HG03520 (cell line): ENCODE measurements at regions not wholly inside any gene's neighbourhood (a gene's known extent, or its start where the extent isn't known, plus 50 kb on each side); places are given as distances from the start of the nearest gene placed in this dataset.
"Not testable (repeated sequence)": the region's sequence is repeated elsewhere in the genome, so short reads cannot be mapped to it uniquely, and the experiment has no call there.

ENCODE experiments used
- ATAC-seq: cut with Tn5 transposase; IDR thresholded peaks from one replicate; pipeline ENCODE4 v1.9.1; 2021; ENCODE audit warnings: mild to moderate bottlenecking, moderate library complexity; ENCODE audit not compliant: unreplicated experiment

DNA sequence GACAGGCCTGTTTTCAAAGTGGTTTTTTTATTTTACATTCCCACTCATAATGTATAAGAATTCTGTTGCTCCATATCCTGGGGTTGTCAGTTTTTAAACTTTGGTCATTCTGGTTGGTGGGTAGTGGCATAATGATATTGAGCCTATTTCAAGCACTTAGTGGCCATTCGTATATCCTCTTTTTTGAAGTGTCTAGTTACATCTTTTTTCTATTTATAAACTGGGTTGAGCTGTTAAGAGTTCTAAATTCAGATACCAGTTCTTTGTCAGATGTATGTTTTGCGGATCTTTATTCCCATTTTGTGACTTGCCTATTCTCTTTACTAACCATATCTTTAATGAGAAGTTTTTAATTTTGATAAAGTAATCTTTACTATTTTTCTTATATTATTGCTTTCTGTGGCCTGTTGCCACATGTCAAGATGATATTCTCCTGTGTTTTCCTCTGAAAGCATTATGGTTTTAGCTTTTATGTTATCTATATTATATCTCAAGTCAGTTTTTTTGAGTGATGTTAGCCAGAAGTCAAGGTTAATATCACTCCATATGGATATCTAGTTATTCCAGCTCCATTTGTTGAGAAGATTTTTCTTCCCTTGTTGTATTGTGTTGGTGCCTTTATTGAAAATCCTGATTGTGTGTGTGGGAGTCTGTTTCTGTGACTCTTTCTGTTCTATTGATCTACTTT is 110.9 kb downstream of the FHIP1A start:
- no peak for ATAC-seq

DNA sequence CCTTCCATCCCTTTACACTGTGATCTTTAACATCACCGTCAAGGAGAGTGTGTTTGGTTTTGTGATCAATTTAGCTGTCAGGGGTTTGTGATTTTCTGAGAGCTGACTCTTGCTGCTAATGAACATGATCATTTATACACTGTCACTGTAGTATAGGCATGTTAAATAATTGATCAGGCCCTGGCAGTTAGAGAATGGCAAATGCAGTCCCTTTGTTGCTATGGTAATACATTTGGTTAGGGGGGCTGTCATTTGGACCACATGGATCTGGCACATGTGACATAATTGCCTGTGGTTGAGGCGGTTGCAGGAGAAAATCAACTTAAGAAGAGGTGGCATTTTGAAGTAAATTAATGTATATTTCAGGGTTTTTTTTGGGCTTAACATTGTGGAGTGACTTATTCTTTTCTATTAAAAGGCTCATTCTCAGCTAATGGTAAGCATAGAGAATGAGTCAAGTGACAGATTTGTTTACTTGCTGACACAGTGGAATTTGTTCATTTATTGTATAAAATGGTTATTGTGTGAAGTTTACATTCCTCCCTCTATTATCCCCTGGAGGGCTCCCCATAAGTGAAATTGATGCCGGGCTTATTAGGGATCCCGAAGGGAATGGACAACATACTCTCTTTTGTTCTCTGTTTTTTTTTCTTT is 114.0 kb downstream of the FHIP1A start:
- no peak for ATAC-seq

DNA sequence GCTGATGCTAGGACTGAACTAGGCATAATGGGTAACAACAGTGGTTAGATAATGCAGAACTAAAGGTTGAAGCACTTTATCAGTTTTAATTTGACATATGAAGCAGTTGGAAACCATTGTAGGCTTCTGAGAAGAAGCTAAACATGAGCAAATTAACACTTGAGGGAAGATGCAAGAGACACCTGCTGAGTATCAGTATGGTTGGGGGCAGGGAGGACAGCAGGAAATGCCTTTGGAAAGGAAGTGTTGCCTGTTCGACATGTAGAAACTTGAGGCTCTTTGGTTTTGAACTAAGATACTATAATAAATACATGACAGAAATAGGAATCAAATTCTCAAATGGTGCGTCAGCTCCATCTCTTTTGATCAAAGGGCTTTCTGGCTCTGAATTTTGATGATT is 115.6 kb downstream of the FHIP1A start:
- ATAC-seq = no peak

DNA sequence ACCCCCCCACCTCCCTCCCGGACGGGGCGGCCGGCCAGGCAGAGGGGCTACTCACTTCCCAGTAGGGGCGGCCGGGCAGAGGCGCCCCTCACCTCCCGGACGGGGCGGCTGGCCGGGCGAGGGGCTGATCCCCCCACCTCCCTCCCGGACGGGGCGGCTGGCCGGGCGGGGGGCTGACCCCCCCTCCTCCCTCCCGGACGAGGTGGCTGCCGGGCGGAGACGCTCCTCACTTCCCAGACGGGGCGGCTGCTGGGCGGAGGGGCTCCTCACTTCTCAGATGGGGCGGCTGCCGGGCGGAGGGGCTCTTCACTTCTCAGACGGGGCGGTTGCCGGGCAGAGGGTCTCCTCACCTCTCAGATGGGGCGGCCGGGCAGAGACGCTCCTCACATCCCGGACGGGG is 117.5 kb downstream of the FHIP1A start:
- not testable (repeated sequence) for ATAC-seq

DNA sequence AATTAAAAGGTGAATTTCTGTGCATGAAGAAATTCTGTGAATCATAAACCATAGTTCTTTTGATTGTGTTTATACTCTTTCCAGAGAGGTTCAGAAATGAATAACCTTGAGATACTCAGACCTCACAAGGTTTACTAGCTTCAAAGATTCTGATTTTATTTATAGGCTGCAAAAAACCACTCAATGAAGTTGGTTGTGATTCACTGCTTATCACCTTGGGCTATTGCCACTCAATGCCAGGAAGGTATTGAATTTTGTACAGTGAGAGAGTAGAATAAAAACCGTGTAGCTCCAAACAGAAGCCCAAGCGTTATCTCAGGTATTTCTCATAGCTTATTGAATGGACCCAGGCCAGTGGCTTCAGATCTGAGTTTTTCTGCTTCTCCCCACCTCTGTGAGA is 118.7 kb downstream of the FHIP1A start:
- no peak for ATAC-seq

DNA sequence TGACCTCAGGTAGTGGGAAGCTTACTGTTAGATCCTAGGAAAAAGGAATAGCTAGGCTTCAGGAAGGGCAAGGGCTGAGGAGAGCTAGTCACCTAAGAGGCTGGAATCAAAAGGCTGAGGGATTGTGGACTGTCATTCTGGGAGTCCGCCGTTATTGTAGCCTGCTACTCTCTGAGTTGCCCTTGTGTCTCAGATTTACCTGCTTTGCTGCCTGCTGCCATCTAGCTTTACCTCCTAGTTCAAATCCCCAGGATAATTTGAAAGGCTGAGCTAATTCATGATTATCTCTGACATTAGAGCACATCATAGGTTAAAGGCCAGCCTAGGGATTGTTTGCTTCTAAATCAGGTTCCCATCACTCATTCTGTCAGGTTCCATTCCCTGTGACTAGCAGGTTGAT is 120.2 kb downstream of the FHIP1A start:
- no peak for ATAC-seq

DNA sequence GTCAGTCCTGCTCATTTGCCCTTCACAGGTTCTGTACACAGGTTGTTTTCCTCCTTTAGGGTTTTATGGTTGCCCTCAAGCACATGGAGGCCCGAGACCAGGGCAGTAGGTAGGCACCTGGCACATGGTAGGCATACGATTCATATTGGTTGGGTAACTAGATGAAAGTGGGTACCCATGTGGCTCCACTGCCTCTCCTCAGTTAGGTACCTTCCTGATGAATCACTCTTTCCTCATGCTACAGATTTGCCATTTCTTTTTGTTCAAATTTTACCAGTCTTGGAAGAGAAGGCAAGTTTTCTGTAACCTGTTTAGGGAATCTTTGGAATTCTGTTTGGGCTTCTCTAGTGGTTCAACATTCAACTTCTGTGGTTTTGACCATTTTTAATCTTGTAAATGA is 121.3 kb downstream of the FHIP1A start:
- ATAC-seq = no peak

DNA sequence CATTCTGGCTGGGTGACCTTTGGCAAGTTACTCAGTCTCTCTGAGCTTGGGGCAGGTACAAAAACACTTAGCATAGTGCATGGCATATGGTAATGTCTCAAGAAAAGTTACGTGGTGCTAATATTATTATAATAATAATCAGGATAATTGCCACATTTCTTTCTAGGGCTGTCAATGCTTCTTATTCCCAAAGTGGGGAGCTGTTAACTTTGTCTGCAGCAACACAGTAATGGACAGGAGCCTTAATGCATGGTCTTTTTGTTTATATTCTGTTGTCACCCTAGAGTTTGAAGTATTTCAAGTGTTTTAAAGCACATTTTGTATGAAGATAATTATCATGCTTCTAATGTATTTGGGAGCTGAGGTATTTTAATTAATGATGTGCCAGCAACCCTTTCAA is 121.8 kb downstream of the FHIP1A start:
- no peak for ATAC-seq

DNA sequence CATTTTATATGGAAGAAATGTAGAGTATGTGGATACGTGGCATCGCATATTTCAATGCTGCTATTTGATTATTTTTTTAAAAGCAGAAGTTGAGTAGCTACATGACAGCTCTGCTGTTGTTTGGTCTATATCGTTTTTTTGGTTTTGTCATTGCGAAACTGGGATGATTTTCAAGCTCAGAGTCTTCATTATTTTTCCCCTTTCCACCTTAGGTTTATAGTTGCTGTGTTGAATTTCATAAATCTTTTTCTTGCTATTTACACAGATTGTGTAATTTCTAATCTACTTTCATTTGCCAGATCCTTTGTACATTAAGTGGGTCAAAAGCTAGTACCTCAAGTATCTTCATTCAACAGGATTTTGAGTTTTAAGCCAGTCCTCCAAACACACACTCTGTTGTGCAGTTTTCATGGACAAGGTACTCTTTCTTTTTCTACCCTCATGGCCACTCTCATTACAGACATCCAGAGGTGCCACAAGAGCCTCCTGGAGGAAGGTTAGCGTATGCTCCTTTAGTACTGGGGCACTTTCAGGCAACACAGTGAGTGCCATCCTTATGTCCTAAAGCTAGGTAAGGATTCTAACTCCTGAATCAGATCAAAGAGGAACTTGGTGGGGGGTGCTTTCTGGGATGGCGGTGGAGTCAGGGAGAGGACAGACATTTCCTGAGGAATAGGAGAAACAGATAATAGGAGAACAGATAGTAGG is 123.2 kb downstream of the FHIP1A start:
- ATAC-seq = no peak

DNA sequence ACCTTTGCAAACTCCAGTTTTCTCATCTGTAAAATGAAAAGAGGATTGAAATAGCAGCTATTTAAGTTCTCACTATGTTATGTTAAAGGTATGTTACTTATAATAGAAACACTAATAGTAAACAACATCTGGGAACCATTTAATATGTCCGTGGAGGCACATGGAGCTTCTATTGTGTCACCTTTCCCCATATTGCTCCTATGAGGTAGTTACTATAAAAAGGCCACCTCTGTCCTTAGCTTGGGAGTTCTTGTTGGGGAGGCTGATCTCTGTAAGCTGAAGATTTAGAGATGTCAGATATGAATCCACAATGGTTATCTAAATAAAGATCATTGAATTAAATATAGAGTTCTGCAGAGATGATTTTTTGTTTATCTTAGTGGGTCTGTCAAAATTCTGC is 125.2 kb downstream of the FHIP1A start:
- ATAC-seq = no peak

DNA sequence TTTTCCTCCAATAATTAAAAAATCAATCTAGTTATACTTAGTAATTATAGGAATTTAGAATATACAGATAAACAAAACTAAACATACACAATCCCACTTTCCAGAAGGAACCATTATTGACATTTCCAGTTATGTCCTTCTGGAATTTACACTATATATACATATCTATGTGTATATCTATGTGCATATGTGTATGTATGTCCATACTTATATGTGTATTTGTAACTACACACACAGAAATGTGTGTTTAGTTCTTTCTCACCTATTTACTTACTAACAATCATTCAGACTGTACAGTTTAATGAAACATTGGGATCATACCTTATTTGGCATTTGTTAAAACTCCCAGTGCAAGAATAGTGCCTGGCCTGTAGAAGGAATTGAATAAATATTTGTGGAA is 126.4 kb downstream of the FHIP1A start:
- ATAC-seq = no peak

DNA sequence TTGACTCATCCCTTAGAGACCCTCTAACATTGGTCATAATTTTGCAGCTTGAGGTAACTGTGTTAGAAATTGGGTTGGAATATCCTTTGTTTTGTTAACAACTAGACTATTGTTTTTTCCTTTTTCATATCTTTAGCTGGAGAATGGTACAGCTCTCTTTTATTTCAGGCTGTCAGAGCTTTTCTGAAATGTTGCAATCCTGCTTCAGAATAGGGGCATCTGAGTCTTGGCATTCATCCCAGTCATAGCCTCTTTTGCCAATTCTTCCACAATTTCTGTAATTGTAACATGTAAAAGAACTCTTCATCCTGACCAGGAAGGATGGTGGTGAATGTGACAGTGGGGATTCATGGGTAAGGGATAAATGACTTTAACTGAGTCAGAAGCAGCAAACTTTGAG is 128.7 kb downstream of the FHIP1A start:
- ATAC-seq = no peak

DNA sequence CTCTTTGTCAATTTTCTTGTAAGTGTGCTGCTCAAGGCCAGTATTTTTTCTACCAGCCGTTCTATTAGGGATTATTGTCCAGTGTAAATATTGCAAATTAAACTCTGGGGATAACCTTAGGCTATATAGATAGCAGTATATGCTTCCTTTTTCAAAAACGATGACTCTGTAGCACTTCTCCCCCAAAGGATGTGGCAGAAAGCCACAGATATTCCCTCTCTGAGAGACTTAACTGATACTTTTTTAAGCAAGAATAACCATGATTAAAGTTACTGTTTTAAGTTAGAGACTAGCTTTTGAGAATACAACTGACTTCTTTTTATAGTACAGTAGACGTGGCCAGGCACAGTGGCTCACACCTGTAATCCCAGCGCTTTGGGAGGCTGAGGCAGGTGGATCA is 130.0 kb downstream of the FHIP1A start:
- ATAC-seq = no peak

DNA sequence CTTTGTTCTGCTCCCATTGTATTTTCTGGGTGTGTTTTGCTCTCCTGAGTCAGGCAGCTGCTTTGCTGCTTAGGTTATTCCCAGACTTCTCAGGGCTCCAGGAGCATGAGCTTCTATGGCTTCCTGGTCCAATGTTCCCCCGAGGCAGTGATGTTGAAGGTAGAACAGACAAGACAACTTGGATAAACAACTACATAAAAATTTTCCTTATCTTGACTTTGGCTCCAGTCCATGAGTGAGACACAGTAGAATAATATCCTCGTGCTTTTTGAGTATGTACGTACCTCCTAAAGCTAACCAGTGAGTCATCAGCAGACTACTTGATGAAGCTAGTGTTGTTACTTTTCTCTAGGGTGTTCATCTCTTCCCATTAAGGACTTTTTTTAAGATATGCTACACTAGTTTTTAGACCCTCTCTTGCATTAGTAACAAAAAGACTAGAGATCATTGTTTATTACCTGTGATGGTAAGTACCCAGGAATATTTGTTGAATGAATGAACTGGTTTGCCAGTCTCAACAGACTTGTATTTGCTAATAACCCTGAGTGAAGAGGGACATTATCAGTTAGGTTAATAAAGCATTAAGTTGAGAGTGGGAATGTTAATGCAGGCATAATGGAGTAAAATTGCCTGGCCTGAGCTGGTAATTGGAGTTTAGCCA is 131.9 kb downstream of the FHIP1A start:
- ATAC-seq = no peak

DNA sequence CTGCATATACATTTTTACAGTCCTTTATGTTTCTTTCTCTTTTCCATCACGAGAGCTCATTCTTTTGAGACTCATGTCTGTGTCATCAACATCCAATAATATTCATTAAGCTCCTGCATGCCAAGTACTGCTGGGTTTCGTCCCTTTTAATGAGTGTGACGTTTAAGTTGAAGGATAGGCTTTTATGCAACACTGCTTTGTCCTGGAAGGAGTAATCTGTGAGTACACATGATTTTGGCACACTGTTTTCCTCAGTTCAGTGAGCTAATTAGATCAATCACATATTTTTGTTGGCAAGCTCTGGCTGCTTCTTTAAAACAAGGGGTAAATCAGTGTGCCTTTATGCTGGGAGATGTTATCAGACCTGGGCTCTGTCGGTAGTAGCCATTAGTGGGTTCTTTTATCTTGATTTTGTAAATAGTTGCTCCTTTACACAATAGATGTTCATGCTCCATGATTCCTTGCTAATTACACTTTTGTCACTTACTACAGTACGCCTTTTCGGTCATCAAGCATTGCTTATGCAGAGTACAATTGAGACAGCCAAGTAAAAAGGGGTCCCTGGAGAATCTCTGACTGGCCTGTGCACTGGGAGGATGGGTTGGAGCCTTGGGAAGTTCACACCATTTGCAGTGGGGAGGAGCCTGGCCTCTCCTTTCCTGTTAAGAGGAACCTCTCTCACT is 132.6 kb downstream of the FHIP1A start:
- no peak for ATAC-seq

DNA sequence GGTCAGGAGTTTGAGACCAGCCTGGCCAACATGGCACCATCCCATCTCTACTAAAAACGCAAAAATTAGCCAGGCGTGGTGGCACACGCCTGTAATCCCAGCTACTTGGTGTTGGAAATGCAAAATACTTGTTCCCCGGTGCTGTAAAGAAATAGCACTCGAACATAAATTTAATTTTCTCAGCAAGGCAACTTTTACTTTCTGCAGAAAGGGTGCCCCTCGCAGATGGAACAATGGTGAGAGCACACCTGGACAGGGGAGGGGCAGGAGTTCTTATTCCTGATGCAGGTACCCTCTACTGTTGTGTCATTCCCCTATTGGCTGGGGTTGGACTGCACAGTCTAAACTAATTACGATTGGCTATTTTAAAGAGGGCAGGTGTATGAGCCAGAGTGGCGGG is 139.7 kb downstream of the FHIP1A start:
- no peak for ATAC-seq

DNA sequence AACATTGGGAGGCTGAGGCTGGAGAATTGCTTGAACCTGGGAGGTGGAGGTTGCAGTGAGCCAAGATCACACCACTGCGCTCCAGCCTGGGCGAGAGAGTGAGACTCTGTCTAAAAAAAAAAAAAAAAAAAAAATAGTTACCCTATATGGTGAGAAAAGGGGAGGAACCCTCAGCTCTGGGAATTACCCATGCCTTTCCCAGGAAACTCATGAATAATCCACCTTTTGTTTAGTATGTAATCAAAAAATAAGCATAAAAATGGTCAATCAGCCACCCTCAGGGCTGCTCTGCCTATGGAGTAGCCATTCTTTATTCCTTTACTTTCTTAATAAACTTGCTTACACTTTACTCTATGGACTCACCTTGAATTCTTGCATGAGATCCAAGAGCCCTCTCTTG is 140.4 kb downstream of the FHIP1A start:
- ATAC-seq = not testable (repeated sequence)

DNA sequence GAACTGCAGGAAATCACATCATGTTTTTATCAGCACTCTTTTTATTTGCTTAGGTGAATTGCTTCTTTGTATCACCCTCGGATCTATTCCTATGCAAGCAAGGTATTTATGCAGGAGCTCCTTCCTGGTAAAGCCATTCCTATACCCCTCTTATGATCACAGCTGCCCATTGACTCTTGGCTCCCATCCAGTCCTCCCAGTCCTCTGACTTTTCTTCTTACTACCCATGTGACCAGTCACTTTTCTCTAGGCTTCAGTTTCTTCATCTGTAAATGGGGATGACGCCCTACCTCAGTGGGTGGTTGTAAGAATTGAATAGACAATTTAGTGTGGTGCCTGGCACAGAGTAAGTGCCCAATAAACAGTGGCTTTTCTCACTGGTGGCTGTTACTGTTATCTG is 144.9 kb downstream of the FHIP1A start:
- ATAC-seq = no peak

DNA sequence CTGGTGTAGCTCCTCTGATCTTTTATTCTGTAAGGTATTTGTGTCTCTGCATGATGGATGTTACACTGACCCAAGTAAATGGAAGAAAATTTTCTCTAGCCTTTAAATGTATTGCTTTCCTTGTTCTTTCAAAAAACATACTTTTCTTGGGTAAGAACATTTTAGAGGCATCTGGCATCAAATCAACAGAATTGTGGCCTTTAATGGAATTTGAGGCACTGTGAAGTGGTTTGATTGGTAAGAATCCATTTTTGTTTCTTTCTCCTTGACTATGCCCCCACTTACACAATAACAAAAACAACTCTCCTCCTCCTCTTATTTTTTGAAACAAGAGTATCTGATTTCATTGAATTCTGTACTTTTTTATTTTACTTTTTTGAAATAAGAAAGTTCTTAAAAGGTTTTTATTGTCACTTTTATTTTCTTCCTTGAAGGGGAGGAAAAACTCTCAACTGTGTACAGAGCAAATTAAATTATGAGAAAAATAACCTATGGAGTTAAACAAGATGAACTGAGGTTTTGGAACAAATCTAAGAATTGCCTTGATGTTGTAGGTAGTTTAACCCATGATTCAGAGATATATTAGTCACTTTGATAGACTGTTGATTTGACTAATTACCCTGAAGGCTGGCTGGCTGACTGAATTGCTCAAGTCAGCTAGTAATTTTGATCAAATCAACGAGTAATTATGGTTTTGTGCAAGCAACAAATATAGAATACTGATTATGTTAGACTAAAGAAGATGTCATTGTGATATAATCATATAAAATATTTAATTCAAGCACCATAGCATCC is 146.4 kb downstream of the FHIP1A start:
- ATAC-seq = no peak

DNA sequence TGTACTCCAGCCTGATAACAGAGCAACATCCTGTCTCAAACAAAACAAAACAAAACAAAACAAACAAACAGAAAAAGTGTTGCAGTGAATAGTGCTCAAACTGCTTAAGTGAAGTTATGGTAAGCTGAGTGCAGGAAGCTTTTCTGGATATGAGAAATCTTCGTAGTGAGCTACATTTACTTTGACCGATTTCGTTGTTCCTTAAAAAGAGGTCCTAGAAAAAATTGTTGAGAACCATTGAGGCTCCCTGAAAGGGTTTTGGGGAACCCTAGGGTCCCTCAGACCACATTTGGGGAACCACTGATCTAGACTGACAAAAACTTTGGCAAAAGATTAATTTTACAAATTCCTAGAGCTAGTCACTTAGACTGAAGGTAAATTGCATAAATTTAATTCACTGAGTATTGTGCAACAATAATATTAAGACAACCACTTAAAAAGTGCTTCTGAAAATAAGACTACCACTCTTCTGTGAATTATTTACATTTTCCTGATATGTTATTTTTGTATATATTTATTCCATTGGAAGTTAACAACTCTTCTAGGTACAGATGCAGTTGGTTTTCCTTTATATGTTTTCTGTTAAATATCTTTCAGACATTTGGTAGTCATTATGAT is 149.6 kb downstream of the FHIP1A start:
- ATAC-seq = no peak
